NCI-H2196 (cell line): ENCODE measurements at regions not wholly inside any gene's neighbourhood (a gene's known extent, or its start where the extent isn't known, plus 50 kb on each side); places are given as distances from the start of the nearest gene placed in this dataset.

Source experiments
- DNase-seq: peaks from one replicate; lab custom pipeline; 2025; ENCODE audit not compliant: unreplicated experiment; lab: John Stamatoyannopoulos, UW

DNA sequence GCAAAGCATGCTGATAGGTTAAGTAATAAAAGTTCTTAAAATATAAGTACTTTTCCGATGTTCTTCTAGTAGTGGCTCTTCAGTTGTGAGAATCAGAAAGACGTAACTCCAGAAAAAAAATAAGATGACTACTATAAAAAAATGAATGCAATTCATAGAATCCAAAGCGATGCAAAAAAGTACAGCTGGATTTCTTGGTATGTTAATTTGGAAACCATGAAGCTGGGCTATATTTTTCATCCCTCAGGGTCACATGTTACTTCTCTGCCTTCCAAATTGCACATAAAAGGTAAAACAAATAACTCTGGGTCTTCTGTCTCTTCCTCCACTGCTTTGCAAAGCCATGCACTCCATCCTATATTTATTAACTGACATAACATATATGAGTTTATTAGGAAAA is 843.9 kb upstream of the DPPA4 start:
- no peak for DNase-seq

DNA sequence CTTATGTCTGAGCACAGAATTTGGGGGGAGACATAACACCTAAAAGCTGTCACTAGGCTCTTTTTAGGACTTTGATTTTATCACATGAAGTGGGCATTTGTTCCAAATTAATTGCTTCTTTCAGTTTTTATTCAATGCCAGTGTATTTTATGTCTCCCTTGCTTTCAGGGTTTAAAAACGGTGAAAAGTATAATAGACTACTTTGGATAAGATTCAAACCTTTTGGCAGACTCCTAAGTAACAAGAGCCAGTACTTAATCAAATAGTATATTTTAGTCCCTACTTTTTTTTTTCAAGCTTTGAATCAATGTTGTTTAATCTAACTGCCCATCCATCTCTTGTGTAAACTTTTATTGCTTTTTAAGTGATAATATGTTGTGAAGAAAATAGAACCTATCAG is 847.2 kb upstream of the DPPA4 start:
- DNase-seq = no peak

DNA sequence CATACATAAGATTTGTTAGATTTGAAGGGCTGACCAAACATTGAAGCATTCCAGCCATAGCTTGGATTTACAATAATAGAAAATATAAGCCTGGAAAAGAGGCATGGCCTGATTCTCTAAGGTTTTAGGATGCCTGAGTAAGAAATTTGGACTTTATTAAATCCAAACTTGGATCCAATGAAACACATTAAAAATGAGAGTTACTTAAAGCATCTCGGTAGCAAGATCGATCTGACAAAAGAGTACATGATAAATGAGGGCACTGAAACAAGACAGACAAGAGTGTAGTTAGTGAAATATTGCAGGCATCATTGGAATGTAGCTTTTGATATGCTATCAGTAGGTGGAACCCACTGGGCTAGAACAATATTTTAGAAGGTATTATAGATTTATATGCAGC is 855.7 kb upstream of the DPPA4 start:
- no peak for DNase-seq

GRCh38 chr3:110198717-110199587 is 861.6 kb upstream of the DPPA4 start:
- no peak for DNase-seq

DNA sequence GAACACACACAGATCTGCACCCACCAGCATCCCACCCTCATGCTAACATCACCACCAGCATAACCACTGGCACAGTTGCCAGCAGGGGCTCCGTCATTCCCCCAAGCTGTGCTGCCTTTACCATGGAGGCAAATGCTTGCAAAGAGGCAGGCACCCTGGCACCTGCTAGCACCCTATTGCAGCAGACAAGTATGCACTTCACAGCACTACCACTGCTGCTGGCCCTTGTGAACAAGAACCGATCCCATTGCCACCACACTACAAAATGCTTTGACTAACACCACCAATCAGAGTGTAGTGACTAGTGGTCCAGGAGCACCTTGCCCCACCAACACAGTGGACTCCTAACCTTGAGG is 862.2 kb upstream of the DPPA4 start:
- DNase-seq = no peak

DNA sequence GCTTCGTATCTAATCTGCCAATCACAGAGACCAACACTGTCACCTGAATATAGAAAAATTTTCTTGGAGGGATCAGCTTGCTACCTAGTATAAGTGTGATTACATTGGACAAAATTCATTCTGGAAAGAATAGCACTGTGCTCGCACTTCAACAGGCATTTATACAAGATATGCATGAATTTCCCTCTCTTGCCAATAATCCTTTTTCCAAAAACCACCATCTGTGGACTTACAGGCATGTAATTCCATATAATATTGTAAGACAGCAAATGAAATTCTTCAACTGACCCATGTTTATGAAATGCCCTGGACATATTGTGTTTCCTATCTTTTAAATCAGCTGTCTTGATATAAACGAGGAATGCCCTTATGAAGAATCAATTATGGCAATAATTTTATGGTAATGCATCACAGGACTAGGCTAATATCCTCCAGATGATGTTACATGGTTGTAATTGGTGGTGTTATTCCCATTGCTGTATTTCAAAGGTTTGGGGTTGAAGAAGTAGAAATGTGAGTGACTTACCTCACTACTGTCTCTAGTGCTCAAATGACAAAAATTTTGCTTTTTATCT is 861.4 kb upstream of the NECTIN3 start:
- DNase-seq = no peak

DNA sequence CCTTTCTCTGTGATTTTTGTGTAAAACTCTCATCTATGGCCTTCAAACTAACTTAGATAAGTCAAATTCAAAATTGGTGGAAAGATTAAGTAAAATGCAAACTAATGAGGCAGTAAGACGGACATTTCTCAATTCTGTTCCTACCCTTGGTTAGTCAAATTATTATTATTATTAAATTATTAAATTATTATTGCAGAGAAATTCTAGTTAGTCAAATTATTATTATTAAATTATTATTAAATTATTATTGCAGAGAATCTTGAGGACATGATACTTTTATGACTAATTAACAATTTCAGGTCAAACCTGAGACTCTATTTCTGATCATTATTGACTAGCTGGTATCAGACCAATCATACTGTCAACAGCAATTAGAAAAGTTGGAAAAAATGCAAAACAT is 845.0 kb upstream of the NECTIN3 start:
- no peak for DNase-seq

DNA sequence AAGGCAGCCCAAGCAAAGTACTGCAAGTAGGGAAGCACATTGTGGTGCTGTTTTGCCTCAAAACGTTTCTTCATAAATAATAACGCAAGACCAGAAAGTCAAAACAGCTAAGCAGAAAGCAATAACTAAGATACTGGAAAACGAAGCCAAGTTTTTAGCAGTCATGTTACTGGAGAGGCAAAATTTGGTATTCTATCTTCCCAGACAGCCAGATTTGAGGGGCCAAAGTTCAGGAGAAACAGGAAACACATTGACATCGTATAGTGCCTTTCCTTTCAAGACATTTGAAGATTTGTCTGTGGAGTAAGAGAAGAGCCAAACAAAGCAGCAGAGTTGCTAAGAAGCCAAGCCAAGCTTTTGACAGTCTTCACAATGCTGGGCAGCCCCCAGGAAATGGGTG is 843.6 kb upstream of the NECTIN3 start:
- DNase-seq = no peak

DNA sequence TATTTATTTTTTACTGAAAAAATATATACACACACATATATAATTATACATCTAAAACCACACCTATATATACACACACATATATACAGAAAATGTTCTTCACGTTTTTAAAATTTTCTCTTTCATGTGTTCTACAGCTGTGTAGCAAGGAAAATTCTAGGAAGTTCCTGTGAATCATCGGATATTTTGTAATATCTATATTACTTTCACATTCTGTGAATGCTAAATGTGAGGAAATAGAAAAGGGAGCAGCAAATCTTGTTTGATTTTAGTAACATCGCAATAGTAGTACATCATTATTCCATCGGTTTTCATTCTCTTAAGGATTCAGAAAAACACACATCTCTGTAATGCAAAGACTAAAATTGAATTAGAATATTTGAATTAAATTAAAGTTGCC is 836.8 kb upstream of the NECTIN3 start:
- DNase-seq = no peak

GRCh38 chr3:110236976-110237610 is 834.5 kb upstream of the NECTIN3 start:
- DNase-seq = no peak

GRCh38 chr3:110243081-110243480 is 828.5 kb upstream of the NECTIN3 start:
- DNase-seq = no peak

DNA sequence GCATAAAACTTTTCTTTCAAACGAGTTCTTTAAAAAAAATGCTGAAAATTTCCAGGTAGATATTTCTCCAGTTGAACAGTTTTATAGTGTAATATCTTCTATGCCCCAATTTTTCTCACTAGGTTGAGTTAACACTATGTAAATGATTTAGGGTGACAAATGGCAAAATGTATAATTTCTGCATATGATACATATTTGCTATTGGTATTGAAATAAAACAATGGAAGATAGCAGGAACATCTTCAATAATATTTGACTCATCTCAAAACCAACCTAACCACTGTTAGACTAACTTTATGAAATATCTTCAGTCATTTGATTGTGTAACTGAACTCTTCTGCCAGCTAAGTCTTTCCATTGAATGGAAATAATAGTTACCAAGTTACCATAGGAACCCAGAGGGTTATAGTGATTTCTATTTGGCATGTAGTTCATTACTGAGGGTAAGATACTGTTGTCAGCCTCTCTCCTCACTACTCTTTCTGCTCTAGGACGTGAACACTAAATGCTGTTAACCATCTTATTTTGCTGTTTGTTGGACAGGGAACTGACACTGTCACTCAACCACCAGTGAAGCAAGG is 824.7 kb upstream of the NECTIN3 start:
- no peak for DNase-seq

DNA sequence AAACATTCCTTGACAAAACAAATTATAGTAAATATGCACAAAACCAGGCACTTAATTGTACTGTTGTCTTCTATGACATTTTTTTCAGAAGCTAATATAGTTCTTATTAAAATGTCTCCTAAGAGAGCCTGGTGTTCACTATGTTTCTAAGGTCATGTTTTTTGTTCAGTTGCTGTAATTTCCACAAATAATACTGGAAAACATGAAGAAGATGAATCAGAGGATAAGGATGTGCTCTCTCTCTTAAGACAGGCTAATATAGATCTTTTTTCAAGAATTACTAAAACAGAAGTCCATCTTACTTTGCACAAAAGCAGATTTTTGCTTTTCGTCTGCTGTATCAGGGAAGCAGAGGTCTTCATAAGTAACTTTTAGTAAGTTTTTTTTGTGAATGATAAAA is 823.0 kb upstream of the NECTIN3 start:
- DNase-seq = no peak

- no peak for DNase-seq
These were observed 817.8 kb upstream of the NECTIN3 start for GRCh38 chr3:110253794-110254193.

- no peak for DNase-seq
These were observed 817.0 kb upstream of the NECTIN3 start for GRCh38 chr3:110254591-110254990.

DNA sequence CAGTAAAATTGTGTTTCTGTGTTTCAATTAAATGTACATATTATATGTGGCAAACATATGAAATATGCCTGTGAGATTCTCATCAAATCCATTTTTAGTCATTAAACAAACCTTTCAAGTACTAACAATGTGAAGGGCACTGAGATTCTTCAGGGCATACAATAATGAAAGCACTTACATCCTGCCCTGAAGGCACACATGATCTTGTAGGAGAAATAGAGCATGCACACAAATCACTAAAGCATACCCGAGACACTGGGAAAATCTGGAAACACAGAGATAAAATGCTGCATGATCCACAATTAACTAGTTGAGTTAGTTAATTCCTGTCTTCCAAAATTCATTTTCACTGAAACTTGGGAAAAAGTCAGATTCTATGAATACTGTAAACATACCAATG is 810.5 kb upstream of the NECTIN3 start:
- no peak for DNase-seq

DNA sequence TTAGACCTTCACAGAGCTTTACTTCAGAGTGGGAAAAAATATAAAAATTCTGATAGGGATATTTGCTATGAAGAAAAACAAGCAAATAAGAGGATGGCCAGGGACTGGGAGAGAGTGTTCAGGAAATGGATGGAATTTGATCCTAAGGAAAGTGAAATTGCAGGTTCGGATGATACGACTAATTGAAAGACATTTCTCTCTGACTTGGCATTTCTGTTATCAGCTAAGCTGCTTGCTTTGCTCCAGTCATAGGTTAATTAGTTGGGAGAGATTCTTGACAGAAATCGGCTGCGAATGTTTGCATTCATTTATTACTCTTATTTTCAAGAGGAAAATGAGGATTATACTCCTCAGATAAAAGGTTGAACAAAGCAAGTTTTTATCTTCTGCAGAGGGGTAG is 808.7 kb upstream of the NECTIN3 start:
- no peak for DNase-seq

DNA sequence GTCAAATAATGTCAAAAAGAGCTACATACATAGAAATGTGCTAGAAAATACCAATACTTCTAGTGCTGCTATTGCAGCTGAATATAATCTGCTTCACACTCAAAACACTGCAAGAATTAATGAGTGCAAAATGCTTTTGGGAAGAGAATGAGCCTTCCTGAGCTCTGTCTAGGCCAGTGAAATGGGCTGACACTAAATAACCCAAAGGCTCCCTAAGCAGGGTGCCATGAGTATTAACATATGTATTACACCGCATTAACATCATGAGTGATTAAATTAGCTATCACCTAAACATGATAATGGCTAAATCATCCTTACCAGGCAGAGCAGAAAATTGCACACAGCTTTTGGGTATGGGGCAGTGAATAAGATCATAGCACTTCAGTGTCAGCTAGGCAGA is 806.3 kb upstream of the NECTIN3 start:
- no peak for DNase-seq

GRCh38 chr3:110267304-110267845 is 804.2 kb upstream of the NECTIN3 start:
- no peak for DNase-seq

GRCh38 chr3:110272525-110272924 is 799.1 kb upstream of the NECTIN3 start:
- no peak for DNase-seq

DNA sequence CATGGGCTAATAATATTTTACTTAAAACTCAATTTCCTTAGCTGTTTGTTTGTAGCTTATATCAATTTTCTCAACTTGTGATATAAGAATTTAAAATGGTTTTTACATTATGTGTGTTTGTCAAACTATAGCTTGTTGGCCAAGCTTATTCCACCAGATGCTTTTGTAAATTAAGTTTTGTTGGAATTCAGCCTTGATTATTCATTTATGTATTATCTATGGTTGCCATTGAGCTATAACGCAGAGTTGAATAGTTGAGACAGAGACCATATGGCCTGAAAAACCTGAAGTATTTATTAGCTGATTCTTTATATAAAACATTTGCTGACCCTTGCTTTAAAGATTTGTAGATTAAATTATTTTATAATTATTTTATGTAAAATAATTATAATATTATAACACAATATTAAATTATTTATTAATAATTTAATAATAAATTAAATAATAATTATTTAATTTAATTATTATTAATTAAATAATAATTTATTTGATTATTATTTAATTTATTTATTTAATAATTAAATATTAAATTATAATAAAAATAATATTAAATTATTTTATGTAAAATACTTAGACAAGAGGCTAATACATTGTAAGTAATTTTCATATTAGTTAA is 779.6 kb upstream of the NECTIN3 start:
- no peak for DNase-seq
